ENCODE measurements at regions not wholly inside any gene's neighbourhood (a gene's known extent, or its start where the extent isn't known, plus 50 kb on each side); places are given as distances from the start of the nearest gene placed in this dataset.

DNA sequence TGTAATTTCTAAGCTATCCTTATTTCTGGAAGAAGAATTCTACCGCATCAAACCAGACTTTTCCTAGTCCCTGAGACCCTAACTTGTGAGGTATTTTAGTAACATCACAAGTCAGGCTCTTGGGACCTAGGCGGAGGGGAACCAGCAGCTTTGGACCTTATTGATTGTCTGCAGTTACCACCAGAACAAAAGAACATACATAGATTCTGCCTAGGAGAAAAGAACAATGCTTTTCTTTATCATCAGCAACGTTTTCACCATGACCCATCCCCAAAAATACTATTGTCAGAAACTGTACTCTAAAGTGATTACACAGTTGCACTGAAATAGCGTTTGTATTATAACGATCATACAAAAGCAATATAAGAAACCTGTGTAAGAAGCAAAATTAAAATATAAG lies 860.4 kb downstream of the USP25 start:
- no peaks in the 10 kb centered on the region for H3K36me3 ChIP-seq
- TF ChIP-seq, protein P1, sequence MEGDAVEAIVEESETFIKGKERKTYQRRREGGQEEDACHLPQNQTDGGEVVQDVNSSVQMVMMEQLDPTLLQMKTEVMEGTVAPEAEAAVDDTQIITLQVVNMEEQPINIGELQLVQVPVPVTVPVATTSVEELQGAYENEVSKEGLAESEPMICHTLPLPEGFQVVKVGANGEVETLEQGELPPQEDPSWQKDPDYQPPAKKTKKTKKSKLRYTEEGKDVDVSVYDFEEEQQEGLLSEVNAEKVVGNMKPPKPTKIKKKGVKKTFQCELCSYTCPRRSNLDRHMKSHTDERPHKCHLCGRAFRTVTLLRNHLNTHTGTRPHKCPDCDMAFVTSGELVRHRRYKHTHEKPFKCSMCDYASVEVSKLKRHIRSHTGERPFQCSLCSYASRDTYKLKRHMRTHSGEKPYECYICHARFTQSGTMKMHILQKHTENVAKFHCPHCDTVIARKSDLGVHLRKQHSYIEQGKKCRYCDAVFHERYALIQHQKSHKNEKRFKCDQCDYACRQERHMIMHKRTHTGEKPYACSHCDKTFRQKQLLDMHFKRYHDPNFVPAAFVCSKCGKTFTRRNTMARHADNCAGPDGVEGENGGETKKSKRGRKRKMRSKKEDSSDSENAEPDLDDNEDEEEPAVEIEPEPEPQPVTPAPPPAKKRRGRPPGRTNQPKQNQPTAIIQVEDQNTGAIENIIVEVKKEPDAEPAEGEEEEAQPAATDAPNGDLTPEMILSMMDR (IDR thresholded peaks at IDR 0.05): no peak
- TF ChIP-seq POLR2A (IDR thresholded peaks at IDR 0.05) (no peak), POLR2AphosphoS5 (IDR thresholded peaks at IDR 0.05) (no peak)
- H3K4me1 ChIP-seq (replicated peaks): no peaks in the 10 kb centered on the region
- H3K27me3 ChIP-seq (replicated peaks; ENCODE audit: insufficient read depth): no peaks in the 10 kb centered on the region
- intact Hi-C loops (cut with DNase I): no loop called here
- no peaks in the 10 kb centered on the region for H3K9me3 ChIP-seq
- H3K4me3 ChIP-seq: no peak overlapping the region
- 65% methylated on average over 5 of the region's 5 CpGs for WGBS
- DNase-seq (ENCODE audit: low spot score): no peak
- no peak overlapping the region for H3K27ac ChIP-seq

- TF ChIP-seq, protein P1 (IDR thresholded peaks at IDR 0.05): no peak
- TF ChIP-seq POLR2AphosphoS5 (IDR thresholded peaks at IDR 0.05) (no peak), POLR2A (IDR thresholded peaks at IDR 0.05) (no peak)
- H3K27me3 ChIP-seq (replicated peaks; ENCODE audit: insufficient read depth): no peaks in the 10 kb centered on the region
- H3K27ac ChIP-seq: no peak overlapping the region
- intact Hi-C loops (cut with DNase I): no loop called here
- no peaks in the 10 kb centered on the region for H3K4me1 ChIP-seq (replicated peaks)
- no peaks in the 10 kb centered on the region for H3K36me3 ChIP-seq
- no peaks in the 10 kb centered on the region for H3K9me3 ChIP-seq
- H3K4me3 ChIP-seq: no peak overlapping the region
- 25% methylated on average over 5 of the region's 5 CpGs for WGBS
- no peak for DNase-seq (ENCODE audit: low spot score)
These were observed 861.0 kb downstream of the USP25 start for GRCh38 chr21:16590641-16591292.

DNA sequence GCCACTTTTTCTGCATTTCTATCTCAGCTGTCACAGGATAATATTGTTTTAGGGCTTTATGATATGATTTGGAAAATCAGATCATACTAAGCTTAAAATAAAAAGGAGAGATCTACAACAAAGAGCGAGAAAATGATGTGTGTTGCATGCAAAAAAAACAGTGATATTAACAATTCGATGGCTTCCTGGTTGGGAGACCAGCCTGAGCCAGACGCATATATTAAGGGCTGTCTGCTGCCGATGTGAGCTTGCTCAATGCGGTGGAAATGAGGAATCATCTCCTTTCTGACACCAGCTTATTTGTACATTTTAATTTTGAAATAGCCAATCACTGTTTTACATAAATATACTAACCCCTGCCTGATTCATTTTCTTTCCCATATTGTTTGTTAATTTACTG lies 862.6 kb downstream of the USP25 start:
- no peaks in the 10 kb centered on the region for H3K36me3 ChIP-seq
- no peak for TF ChIP-seq POLR2A (IDR thresholded peaks at IDR 0.05)
- TF ChIP-seq, protein P1 (IDR thresholded peaks at IDR 0.05): no peak
- TF ChIP-seq POLR2AphosphoS5 (IDR thresholded peaks at IDR 0.05): no peak
- H3K9me3 ChIP-seq: no peaks in the 10 kb centered on the region
- WGBS: 73% methylated on average over 5 of the region's 5 CpGs
- no peak for DNase-seq (ENCODE audit: low spot score)
- H3K4me3 ChIP-seq: no peak overlapping the region
- H3K27ac ChIP-seq: no peak overlapping the region
- no peaks in the 10 kb centered on the region for H3K4me1 ChIP-seq (replicated peaks)
- no peaks in the 10 kb centered on the region for H3K27me3 ChIP-seq (replicated peaks; ENCODE audit: insufficient read depth)
- intact Hi-C loops (cut with DNase I): no loop called here

DNA sequence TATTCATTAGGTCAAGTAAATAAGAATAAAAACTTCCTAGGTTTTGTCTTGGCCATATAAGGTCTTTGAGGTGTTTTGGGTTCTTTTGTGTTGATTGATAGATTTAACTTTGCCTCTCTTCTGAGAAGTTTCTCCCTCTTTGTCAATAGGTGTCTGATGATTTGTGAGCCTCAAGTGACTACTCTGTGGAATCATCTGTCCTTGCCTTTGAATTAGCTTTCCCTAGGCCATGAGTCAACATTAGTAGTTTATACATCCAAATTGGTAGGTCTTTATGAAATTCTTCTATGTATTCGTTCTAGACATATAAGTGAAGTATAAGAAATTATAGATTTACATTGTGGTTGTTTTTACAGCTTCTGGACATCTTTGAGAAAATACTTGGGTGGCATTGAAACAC lies 864.4 kb downstream of the USP25 start:
- WGBS: 83% methylated on average over 1 of the region's 1 CpG
- TF ChIP-seq, protein P1 (IDR thresholded peaks at IDR 0.05): no peak
- TF ChIP-seq POLR2A (IDR thresholded peaks at IDR 0.05) (no peak), POLR2AphosphoS5 (IDR thresholded peaks at IDR 0.05) (no peak)
- no peak overlapping the region for H3K27ac ChIP-seq
- H3K4me1 ChIP-seq (replicated peaks): no peaks in the 10 kb centered on the region
- no peaks in the 10 kb centered on the region for H3K9me3 ChIP-seq
- no peaks in the 10 kb centered on the region for H3K36me3 ChIP-seq
- no peaks in the 10 kb centered on the region for H3K27me3 ChIP-seq (replicated peaks; ENCODE audit: insufficient read depth)
- H3K4me3 ChIP-seq: no peak overlapping the region
- DNase-seq (ENCODE audit: low spot score): no peak
- intact Hi-C loops (cut with DNase I): no loop called here

- Histone ChIP-seq H3K36me3 (no peaks in the 10 kb centered on the region), H3K9me3 (no peaks in the 10 kb centered on the region), H3K27me3 (replicated peaks; ENCODE audit: insufficient read depth) (no peaks in the 10 kb centered on the region), H3K4me3 (no peak overlapping the region), H3K27ac (no peak overlapping the region), H3K4me1 (replicated peaks) (no peaks in the 10 kb centered on the region)
- intact Hi-C loops (cut with DNase I): no loop called here
- no peak for DNase-seq (ENCODE audit: low spot score)
- no peak for TF ChIP-seq POLR2A (IDR thresholded peaks at IDR 0.05)
- TF ChIP-seq, protein P1 (IDR thresholded peaks at IDR 0.05): no peak
- no peak for TF ChIP-seq POLR2AphosphoS5 (IDR thresholded peaks at IDR 0.05)
- 89% methylated on average over 4 of the region's 4 CpGs for WGBS
These were observed 866.6 kb downstream of the USP25 start for GRCh38 chr21:16596369-16596768.

All from prostate gland (tissue), 2 donors.